HG03196 (cell line): ENCODE measurements at regions not wholly inside any gene's neighbourhood (a gene's known extent, or its start where the extent isn't known, plus 50 kb on each side); places are given as distances from the start of the nearest gene placed in this dataset.
"Not testable (repeated sequence)": the region's sequence is repeated elsewhere in the genome, so short reads cannot be mapped to it uniquely, and the experiment has no call there.

Source experiments
- ATAC-seq: cut with Tn5 transposase; IDR thresholded peaks from one replicate; pipeline ENCODE4 v1.9.1; 2021; ENCODE audit not compliant: unreplicated experiment

- ATAC-seq, result no peak
Measured at GRCh38 chr5:108696951-108697715, 50.6 kb upstream of the FER start.

GRCh38 chr5:108696407-108696806 lies 51.3 kb upstream of the FER start:
- no peak for ATAC-seq

GRCh38 chr5:108688485-108688884 lies 59.2 kb upstream of the FER start:
- ATAC-seq, result no peak

GRCh38 chr5:108687595-108688200 lies 60.0 kb upstream of the FER start:
- ATAC-seq, result no peak

- no peak for ATAC-seq
Measured at GRCh38 chr5:108686676-108687075, 61.0 kb upstream of the FER start.

GRCh38 chr5:108685448-108686216 lies 62.1 kb upstream of the FER start:
- ATAC-seq, result not testable (repeated sequence)

- ATAC-seq, result peak; percentile 98
Measured at GRCh38 chr5:108681079-108681921, 66.4 kb upstream of the FER start.

GRCh38 chr5:108678091-108678490 lies 69.6 kb upstream of the FER start:
- no peak for ATAC-seq

GRCh38 chr5:108675736-108676135 lies 72.0 kb upstream of the FER start:
- no peak for ATAC-seq

- no peak for ATAC-seq
Measured at GRCh38 chr5:108672639-108673038, 75.1 kb upstream of the FER start.

- ATAC-seq, result no peak
Measured at GRCh38 chr5:108670591-108671289, 77.0 kb upstream of the FER start.

- no peak for ATAC-seq
Measured at GRCh38 chr5:108669462-108669861, 78.2 kb upstream of the FER start.

- no peak for ATAC-seq
Measured at GRCh38 chr5:108661590-108662219, 86.0 kb upstream of the FER start.

GRCh38 chr5:108661024-108661423 lies 86.7 kb upstream of the FER start:
- ATAC-seq, result no peak

- ATAC-seq, result no peak
Measured at GRCh38 chr5:108660291-108660690, 87.4 kb upstream of the FER start.

- ATAC-seq, result no peak
Measured at GRCh38 chr5:108659531-108659930, 88.2 kb upstream of the FER start.

- no peak for ATAC-seq
Measured at GRCh38 chr5:108655750-108656450, 91.8 kb upstream of the FER start.

GRCh38 chr5:108654051-108654450 lies 93.6 kb upstream of the FER start:
- no peak for ATAC-seq

GRCh38 chr5:108653201-108653600 lies 94.5 kb upstream of the FER start:
- no peak for ATAC-seq
